ENCODE measurements at regions not wholly inside any gene's neighbourhood (a gene's known extent, or its start where the extent isn't known, plus 50 kb on each side); places are given as distances from the start of the nearest gene placed in this dataset.

DNA sequence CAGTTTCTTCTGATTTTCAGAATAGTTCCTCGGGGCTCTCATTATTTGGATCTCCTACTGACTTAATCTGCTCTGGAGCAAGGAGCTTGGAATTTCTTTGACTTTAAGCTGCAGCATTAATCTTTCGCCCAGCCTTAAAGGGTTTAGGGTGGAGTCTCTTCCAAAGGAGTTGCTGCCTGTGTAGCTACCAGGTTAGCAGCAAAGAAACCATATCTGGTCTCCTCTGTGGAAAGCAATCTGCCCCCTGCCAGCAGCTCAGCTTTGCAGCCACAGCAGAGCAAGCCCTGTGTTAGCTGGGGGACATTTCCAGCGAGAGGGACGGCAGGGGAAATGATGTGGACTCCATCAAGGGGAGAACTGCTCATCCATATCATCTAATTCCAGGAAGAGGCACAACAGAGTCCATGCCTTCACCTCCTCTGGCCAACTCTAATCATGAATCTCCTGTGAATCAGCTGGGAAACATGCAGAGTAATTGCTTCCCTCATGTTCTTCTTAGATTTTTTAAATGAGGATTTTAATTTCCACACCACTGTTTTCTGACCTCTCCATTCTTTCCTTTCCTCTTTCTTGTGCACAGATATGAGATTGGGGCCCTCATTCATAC lies 827.6 kb upstream of the CA10 start:
- intact Hi-C loops (cut with micrococcal nuclease), result no loop called here
- TF ChIP-seq, protein P1, sequence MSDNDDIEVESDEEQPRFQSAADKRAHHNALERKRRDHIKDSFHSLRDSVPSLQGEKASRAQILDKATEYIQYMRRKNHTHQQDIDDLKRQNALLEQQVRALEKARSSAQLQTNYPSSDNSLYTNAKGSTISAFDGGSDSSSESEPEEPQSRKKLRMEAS (IDR thresholded peaks at IDR 0.05; ENCODE audit: insufficient read depth, insufficient read length), result no peak
- TF ChIP-seq, protein P2, sequence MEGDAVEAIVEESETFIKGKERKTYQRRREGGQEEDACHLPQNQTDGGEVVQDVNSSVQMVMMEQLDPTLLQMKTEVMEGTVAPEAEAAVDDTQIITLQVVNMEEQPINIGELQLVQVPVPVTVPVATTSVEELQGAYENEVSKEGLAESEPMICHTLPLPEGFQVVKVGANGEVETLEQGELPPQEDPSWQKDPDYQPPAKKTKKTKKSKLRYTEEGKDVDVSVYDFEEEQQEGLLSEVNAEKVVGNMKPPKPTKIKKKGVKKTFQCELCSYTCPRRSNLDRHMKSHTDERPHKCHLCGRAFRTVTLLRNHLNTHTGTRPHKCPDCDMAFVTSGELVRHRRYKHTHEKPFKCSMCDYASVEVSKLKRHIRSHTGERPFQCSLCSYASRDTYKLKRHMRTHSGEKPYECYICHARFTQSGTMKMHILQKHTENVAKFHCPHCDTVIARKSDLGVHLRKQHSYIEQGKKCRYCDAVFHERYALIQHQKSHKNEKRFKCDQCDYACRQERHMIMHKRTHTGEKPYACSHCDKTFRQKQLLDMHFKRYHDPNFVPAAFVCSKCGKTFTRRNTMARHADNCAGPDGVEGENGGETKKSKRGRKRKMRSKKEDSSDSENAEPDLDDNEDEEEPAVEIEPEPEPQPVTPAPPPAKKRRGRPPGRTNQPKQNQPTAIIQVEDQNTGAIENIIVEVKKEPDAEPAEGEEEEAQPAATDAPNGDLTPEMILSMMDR (IDR thresholded peaks at IDR 0.05; ENCODE audit: extremely low read depth in 1 of 2, insufficient read depth in 1 of 2, low read depth in 1 of 2, low read length in 2 of 2), result no peak
- TF ChIP-seq FOS (IDR thresholded peaks at IDR 0.05; ENCODE audit: borderline replicate concordance, insufficient read depth, low read length) (no peak), GATA2 (IDR thresholded peaks at IDR 0.05; ENCODE audit: insufficient read depth, insufficient read length, low read depth, low read length) (no peak), JUN (IDR thresholded peaks at IDR 0.05; ENCODE audit: borderline replicate concordance, insufficient read depth, insufficient read length, low read depth) (no peak), POLR2A (IDR thresholded peaks at IDR 0.05; ENCODE audit: low read depth, low read length) (no peak), EZH2 (IDR thresholded peaks at IDR 0.05; ENCODE audit: borderline replicate concordance, low read depth, low read length, severe bottlenecking) (no peak), MYC (IDR thresholded peaks at IDR 0.05; ENCODE audit: low read depth, low read length) (no peak), POLR2AphosphoS5 (IDR thresholded peaks at IDR 0.05; ENCODE audit: insufficient read depth, low read depth, low read length) (no peak)
- Histone ChIP-seq H3K4me1 (ENCODE audit: control insufficient read depth, extremely low read depth, insufficient read depth, low read length) (no peaks in the 10 kb centered on the region), H3K79me2 (ENCODE audit: control insufficient read depth, insufficient read depth, low read length) (no peaks in the 10 kb centered on the region), H3K9ac (replicated peaks; ENCODE audit: extremely low read depth, insufficient read depth, low read length) (no peak overlapping the region), H3K4me2 (ENCODE audit: insufficient read depth, low read length) (no peak overlapping the region), H3K36me3 (ENCODE audit: control insufficient read depth in 2 of 2, extremely low read depth in 1 of 2, insufficient read depth in 2 of 2, low read length in 2 of 2) (no peaks in the 10 kb centered on the region), H4K20me1 (replicated peaks; ENCODE audit: control insufficient read depth, extremely low read depth, insufficient read depth, low read length) (no peaks in the 10 kb centered on the region), H3K9me1 (replicated peaks; ENCODE audit: control insufficient read depth, extremely low read depth, insufficient read depth, low read length) (no peaks in the 10 kb centered on the region), H3K9me3 (replicated peaks; ENCODE audit: control insufficient read depth, insufficient read depth, low read length) (no peaks in the 10 kb centered on the region), H3K4me3 (replicated peaks in 1 of 3; ENCODE audit: insufficient read depth in 1 of 3, low read depth in 1 of 3, low read length in 3 of 3) (no peak overlapping the region), H3K27me3 (ENCODE audit: control insufficient read depth in 2 of 2, insufficient read depth in 2 of 2, low read length in 2 of 2) (no peaks in the 10 kb centered on the region), H2AFZ (ENCODE audit: low read depth, low read length) (no peak overlapping the region), H3K27ac (ENCODE audit: insufficient read depth, low read depth, low read length) (no peak overlapping the region)
- ChIA-PET POLR2A (no interaction called here), CTCF (no interaction called here)
- FAIRE-seq, result no peak
- dilution Hi-C loops (cut with MboI; ENCODE audit: extremely low pct_ligation_motif_present, low sequenced_read_pairs), result no loop called here
- BruUV-seq (replicated peaks), result no TSS peak
- DNase-seq (ENCODE audit: low read depth, low spot score), result no peak
